Vagina (tissue), 2 donors: ENCODE measurements at regions not wholly inside any gene's neighbourhood (a gene's known extent, or its start where the extent isn't known, plus 50 kb on each side); places are given as distances from the start of the nearest gene placed in this dataset.

Source experiments
- POLR2A ChIP-seq, 2 donors: fragments of 450-650 bp; IDR thresholded peaks; one replicate each; pipeline ENCODE4 v1.6.1; 2017; ENCODE audit warnings: antibody characterized with exemption in 2 of 2, mild to moderate bottlenecking in 2 of 2, moderate library complexity in 2 of 2
- POLR2AphosphoS5 ChIP-seq, 2 donors: sonication (generic); formaldehyde crosslinking; IDR thresholded peaks; one replicate each; pipeline ENCODE4 v1.9.0; 2017; ENCODE audit warnings: antibody characterized with exemption in 2 of 2, mild to moderate bottlenecking in 2 of 2, low read depth in 1 of 2; ENCODE audit not compliant: insufficient read depth in 1 of 2
- TF ChIP-seq, protein P1 (sequence below), 3 experiments: fragments of 450-650 bp in 2 of 3; fragments of 200-600 bp in 1 of 3; sonication (generic) in 1 of 3; IDR thresholded peaks; one replicate each; pipeline ENCODE4 v1.5.1; 2017 to 2019; ENCODE audit warnings: antibody characterized with exemption in 3 of 3, mild to moderate bottlenecking in 2 of 3, moderate library complexity in 2 of 3

DNA sequence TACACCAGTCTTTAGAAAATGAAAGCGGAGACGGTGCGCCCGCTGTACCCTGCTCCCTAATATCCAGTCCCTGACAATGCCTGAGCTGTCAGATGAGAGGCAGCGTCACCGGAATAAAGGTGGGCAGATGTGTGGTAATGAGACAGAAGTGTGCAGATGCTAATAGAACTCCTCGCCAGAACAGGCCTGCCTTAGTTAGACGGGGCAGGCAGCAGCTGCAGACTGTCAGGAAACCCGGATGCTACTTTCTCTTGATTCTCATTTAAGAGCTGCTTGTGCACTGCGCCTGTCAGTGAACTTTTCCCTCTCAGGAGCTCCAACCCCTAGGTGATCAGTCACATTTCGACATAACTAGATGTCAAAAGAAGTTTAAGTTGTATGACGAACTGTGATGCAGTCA lies 221.8 kb upstream of the IRX3 start:
- TF ChIP-seq, protein P1, sequence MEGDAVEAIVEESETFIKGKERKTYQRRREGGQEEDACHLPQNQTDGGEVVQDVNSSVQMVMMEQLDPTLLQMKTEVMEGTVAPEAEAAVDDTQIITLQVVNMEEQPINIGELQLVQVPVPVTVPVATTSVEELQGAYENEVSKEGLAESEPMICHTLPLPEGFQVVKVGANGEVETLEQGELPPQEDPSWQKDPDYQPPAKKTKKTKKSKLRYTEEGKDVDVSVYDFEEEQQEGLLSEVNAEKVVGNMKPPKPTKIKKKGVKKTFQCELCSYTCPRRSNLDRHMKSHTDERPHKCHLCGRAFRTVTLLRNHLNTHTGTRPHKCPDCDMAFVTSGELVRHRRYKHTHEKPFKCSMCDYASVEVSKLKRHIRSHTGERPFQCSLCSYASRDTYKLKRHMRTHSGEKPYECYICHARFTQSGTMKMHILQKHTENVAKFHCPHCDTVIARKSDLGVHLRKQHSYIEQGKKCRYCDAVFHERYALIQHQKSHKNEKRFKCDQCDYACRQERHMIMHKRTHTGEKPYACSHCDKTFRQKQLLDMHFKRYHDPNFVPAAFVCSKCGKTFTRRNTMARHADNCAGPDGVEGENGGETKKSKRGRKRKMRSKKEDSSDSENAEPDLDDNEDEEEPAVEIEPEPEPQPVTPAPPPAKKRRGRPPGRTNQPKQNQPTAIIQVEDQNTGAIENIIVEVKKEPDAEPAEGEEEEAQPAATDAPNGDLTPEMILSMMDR (IDR thresholded peaks at IDR 0.05): no peak
- no peak for TF ChIP-seq POLR2A (IDR thresholded peaks at IDR 0.05)
- TF ChIP-seq POLR2AphosphoS5 (IDR thresholded peaks at IDR 0.05; ENCODE audit: insufficient read depth in 1 of 2, low read depth in 1 of 2): no peak
